Small intestine (tissue), 7 donors: ENCODE measurements at regions not wholly inside any gene's neighbourhood (a gene's known extent, or its start where the extent isn't known, plus 50 kb on each side); places are given as distances from the start of the nearest gene placed in this dataset.

Experiments
- DNase-seq, 2 donors: peaks; one replicate each; pipeline versions ENCODE4 v3.0.0 to v3.0.0-alpha.2; 2013
- FAIRE-seq: peaks from 2 replicates; lab custom pipeline; 2012; peaks lifted over from hg19 to GRCh38; lab: Jason Lieb, UNC
- H3K27ac ChIP-seq, 3 donors: one replicate each; pipeline ENCODE4 v1.5.1; 2013; ENCODE audit warnings: low read length in 2 of 3, mild to moderate bottlenecking in 2 of 3, control low read depth in 1 of 3, inconsistent platforms in 1 of 3, low read depth in 1 of 3, moderate library complexity in 1 of 3
- H3K27me3 ChIP-seq, 3 donors: one replicate each; pipeline ENCODE4 v1.6.1; 2013; ENCODE audit warnings: low read length in 3 of 3, inconsistent platforms in 1 of 3; ENCODE audit not compliant: control insufficient read depth in 3 of 3, insufficient read depth in 3 of 3
- H3K36me3 ChIP-seq, 3 donors: one replicate each; pipeline ENCODE4 v1.6.1; 2013; ENCODE audit warnings: low read length in 3 of 3, inconsistent platforms in 1 of 3, low read depth in 1 of 3, mild to moderate bottlenecking in 1 of 3, moderate library complexity in 1 of 3; ENCODE audit not compliant: control insufficient read depth in 3 of 3, insufficient read depth in 2 of 3
- H3K4me1 ChIP-seq, 3 donors: one replicate each; pipeline ENCODE4 v1.6.1; 2013; ENCODE audit warnings: low read length in 2 of 3, inconsistent platforms in 1 of 3, low read depth in 1 of 3, mild to moderate bottlenecking in 1 of 3, moderate library complexity in 1 of 3; ENCODE audit not compliant: control insufficient read depth in 3 of 3, insufficient read depth in 2 of 3
- H3K4me3 ChIP-seq, 3 donors: one replicate each; pipeline ENCODE4 v1.5.1; 2013; ENCODE audit warnings: low read length in 3 of 3, control low read depth in 1 of 3, inconsistent platforms in 1 of 3, low read depth in 1 of 3, mild to moderate bottlenecking in 1 of 3, moderate library complexity in 1 of 3
- H3K9me3 ChIP-seq, 2 donors: one replicate each; pipeline ENCODE4 v1.6.1; 2013; ENCODE audit warnings: low read depth in 1 of 2, low read length in 1 of 2; ENCODE audit not compliant: control insufficient read depth in 2 of 2, insufficient read depth in 1 of 2
- WGBS, 3 donors: extraction: QIAGEN DNeasy Blood & Tissue Kit; methylation state at CpG; one replicate each; pipeline ENCODE4 v1.1.7; 2013; 5-methylcytosine and 5-hydroxymethylcytosine counted together
- donor health status: healthy with polysubstance abuse.
- donor health status: control.
- donor health status: control.
- donor health status: Bipolar disorder and iron deficiency.
- donor health status: healthy.

- Histone ChIP-seq H3K36me3 (no peaks in the 10 kb centered on the region), H3K4me1 (no peaks in the 10 kb centered on the region), H3K27me3 (no peaks in the 10 kb centered on the region), H3K9me3 (no peaks in the 10 kb centered on the region), H3K4me3 (no peak overlapping the region), H3K27ac (no peak overlapping the region)
- WGBS, 3 donors = 89 to 94% (median 91%) methylated on average over 3 of the region's 3 CpGs
- FAIRE-seq (no peak), DNase-seq (no peak)
Measured at GRCh38 chr11:23502389-23502788, 642.1 kb upstream of the CCDC179 start.

GRCh38 chr11:23502826-23503225, 642.6 kb upstream of the CCDC179 start:
- no peak for FAIRE-seq
- Histone ChIP-seq H3K36me3 (no peaks in the 10 kb centered on the region), H3K9me3 (no peaks in the 10 kb centered on the region), H3K4me1 (no peaks in the 10 kb centered on the region), H3K4me3 (no peak overlapping the region), H3K27ac (no peak overlapping the region), H3K27me3 (no peaks in the 10 kb centered on the region)
- no peak for DNase-seq
- WGBS, 3 donors = 69 to 73% (median 69%) methylated on average over 1 of the region's 1 CpG

- no peak for FAIRE-seq
- no peaks in the 10 kb centered on the region for H3K4me1 ChIP-seq
- no peak overlapping the region for H3K27ac ChIP-seq
- peak in 1 of 2 donors; percentile 8 for DNase-seq
- no peaks in the 10 kb centered on the region for H3K27me3 ChIP-seq
- no peak overlapping the region for H3K4me3 ChIP-seq
- no peaks in the 10 kb centered on the region for H3K36me3 ChIP-seq
- H3K9me3 ChIP-seq = no peaks in the 10 kb centered on the region
Measured at GRCh38 chr11:23509023-23509422, 648.7 kb upstream of the CCDC179 start.

- DNase-seq (no peak), FAIRE-seq (no peak)
- WGBS, 3 donors = 68 to 80% (median 72%) methylated on average over 2 of the region's 2 CpGs
- no peak overlapping the region for H3K27ac ChIP-seq
- no peaks in the 10 kb centered on the region for H3K27me3 ChIP-seq
- no peak overlapping the region for H3K4me3 ChIP-seq
- H3K36me3 ChIP-seq = no peaks in the 10 kb centered on the region
- no peaks in the 10 kb centered on the region for H3K9me3 ChIP-seq
- no peaks in the 10 kb centered on the region for H3K4me1 ChIP-seq
Measured at GRCh38 chr11:23509821-23510220, 649.5 kb upstream of the CCDC179 start.

- Histone ChIP-seq H3K4me3 (no peak overlapping the region), H3K36me3 (no peaks in the 10 kb centered on the region), H3K27ac (no peak overlapping the region), H3K9me3 (no peaks in the 10 kb centered on the region), H3K27me3 (no peaks in the 10 kb centered on the region), H3K4me1 (no peaks in the 10 kb centered on the region)
- WGBS, 3 donors = 57 to 68% (median 68%) methylated on average over 2 of the region's 2 CpGs
- DNase-seq (no peak), FAIRE-seq (no peak)
Measured at GRCh38 chr11:23519194-23519593, 658.9 kb upstream of the CCDC179 start.

GRCh38 chr11:23520226-23520960, 660.1 kb upstream of the CCDC179 start:
- H3K9me3 ChIP-seq = no peaks in the 10 kb centered on the region
- H3K27me3 ChIP-seq = no peaks in the 10 kb centered on the region
- no peaks in the 10 kb centered on the region for H3K4me1 ChIP-seq
- no peak for FAIRE-seq
- WGBS, 3 donors = 86 to 92% (median 92%) methylated on average over 11 of the region's 11 CpGs
- H3K27ac ChIP-seq = no peak overlapping the region
- no peaks in the 10 kb centered on the region for H3K36me3 ChIP-seq
- H3K4me3 ChIP-seq = no peak overlapping the region
- no peak for DNase-seq

GRCh38 chr11:23536907-23537306, 676.6 kb upstream of the CCDC179 start:
- H3K27ac ChIP-seq = no peak overlapping the region
- no peak for DNase-seq
- no peak overlapping the region for H3K4me3 ChIP-seq
- peaks cover 0 to 5% (median 0%) of the 10 kb centered on the region in 3 donors for H3K4me1 ChIP-seq
- no peak for FAIRE-seq
- no peaks in the 10 kb centered on the region for H3K27me3 ChIP-seq
- H3K36me3 ChIP-seq = no peaks in the 10 kb centered on the region
- 77 to 85% (median 85%) methylated on average over 4 of the region's 4 CpGs for WGBS, 3 donors
- peaks cover 0 to 3% of the 10 kb centered on the region in 2 donors for H3K9me3 ChIP-seq

- 73 to 82% (median 77%) methylated on average over 5 of the region's 5 CpGs for WGBS, 3 donors
- Histone ChIP-seq H3K4me3 (no peak overlapping the region), H3K4me1 (peaks cover 0 to 5% (median 0%) of the 10 kb centered on the region in 3 donors), H3K9me3 (peaks cover 0 to under 1% of the 10 kb centered on the region in 2 donors), H3K36me3 (no peaks in the 10 kb centered on the region), H3K27me3 (no peaks in the 10 kb centered on the region), H3K27ac (no peak overlapping the region)
- no peak for FAIRE-seq
- no peak for DNase-seq
Measured at GRCh38 chr11:23539556-23539955, 679.3 kb upstream of the CCDC179 start.

- 3 to 10% (median 6%) methylated on average over 8 of the region's 8 CpGs for WGBS, 3 donors
- H3K4me3 ChIP-seq = no peak overlapping the region
- FAIRE-seq (no peak), DNase-seq (peak; percentile 63 to 74)
- no peak overlapping the region for H3K27ac ChIP-seq
- no peaks in the 10 kb centered on the region for H3K9me3 ChIP-seq
- no peaks in the 10 kb centered on the region for H3K36me3 ChIP-seq
- H3K4me1 ChIP-seq = peaks cover 0 to 5% (median 0%) of the 10 kb centered on the region in 3 donors
- H3K27me3 ChIP-seq = no peaks in the 10 kb centered on the region
Measured at GRCh38 chr11:23540101-23540561, 679.9 kb upstream of the CCDC179 start.
